SK-N-DZ (cell line): ENCODE measurements at regions not wholly inside any gene's neighbourhood (a gene's known extent, or its start where the extent isn't known, plus 50 kb on each side); places are given as distances from the start of the nearest gene placed in this dataset.

Experiments
- DNase-seq: peaks from one replicate; pipeline ENCODE4 v3.0.0-alpha.2; 2015; ENCODE audit warnings: low spot score

- DNase-seq: no peak
Measured at GRCh38 chr2:58734365-58734764, 493.2 kb upstream of the FANCL start.

GRCh38 chr2:58732999-58733398 lies 491.9 kb upstream of the FANCL start:
- no peak for DNase-seq

GRCh38 chr2:58731488-58731869 lies 490.4 kb upstream of the FANCL start:
- no peak for DNase-seq

GRCh38 chr2:58730764-58731487 lies 489.8 kb upstream of the FANCL start:
- peak; percentile 36 for DNase-seq

GRCh38 chr2:58727981-58728656 lies 487.0 kb upstream of the FANCL start:
- no peak for DNase-seq

GRCh38 chr2:58721912-58722591 lies 480.9 kb upstream of the FANCL start:
- DNase-seq: no peak

GRCh38 chr2:58720770-58721697 lies 479.9 kb upstream of the FANCL start:
- no peak for DNase-seq

- no peak for DNase-seq
Measured at GRCh38 chr2:58720033-58720769, 479.1 kb upstream of the FANCL start.

GRCh38 chr2:58715344-58715743 lies 474.2 kb upstream of the FANCL start:
- no peak for DNase-seq

- DNase-seq: no peak
Measured at GRCh38 chr2:58714238-58714637, 473.1 kb upstream of the FANCL start.

GRCh38 chr2:58710795-58711279 lies 469.7 kb upstream of the FANCL start:
- no peak for DNase-seq

GRCh38 chr2:58709687-58710354 lies 468.7 kb upstream of the FANCL start:
- DNase-seq: no peak

GRCh38 chr2:58709274-58709673 lies 468.1 kb upstream of the FANCL start:
- no peak for DNase-seq

GRCh38 chr2:58708565-58708964 lies 467.4 kb upstream of the FANCL start:
- DNase-seq: no peak

GRCh38 chr2:58702302-58702885 lies 461.3 kb upstream of the FANCL start:
- no peak for DNase-seq

GRCh38 chr2:58701688-58702301 lies 460.7 kb upstream of the FANCL start:
- no peak for DNase-seq

- no peak for DNase-seq
Measured at GRCh38 chr2:58700591-58700990, 459.5 kb upstream of the FANCL start.

- no peak for DNase-seq
Measured at GRCh38 chr2:58699411-58699810, 458.3 kb upstream of the FANCL start.

GRCh38 chr2:58698620-58699019 lies 457.5 kb upstream of the FANCL start:
- no peak for DNase-seq
